ENCODE measurements at regions not wholly inside any gene's neighbourhood (a gene's known extent, or its start where the extent isn't known, plus 50 kb on each side); places are given as distances from the start of the nearest gene placed in this dataset.

- TF ChIP-seq, protein P1, sequence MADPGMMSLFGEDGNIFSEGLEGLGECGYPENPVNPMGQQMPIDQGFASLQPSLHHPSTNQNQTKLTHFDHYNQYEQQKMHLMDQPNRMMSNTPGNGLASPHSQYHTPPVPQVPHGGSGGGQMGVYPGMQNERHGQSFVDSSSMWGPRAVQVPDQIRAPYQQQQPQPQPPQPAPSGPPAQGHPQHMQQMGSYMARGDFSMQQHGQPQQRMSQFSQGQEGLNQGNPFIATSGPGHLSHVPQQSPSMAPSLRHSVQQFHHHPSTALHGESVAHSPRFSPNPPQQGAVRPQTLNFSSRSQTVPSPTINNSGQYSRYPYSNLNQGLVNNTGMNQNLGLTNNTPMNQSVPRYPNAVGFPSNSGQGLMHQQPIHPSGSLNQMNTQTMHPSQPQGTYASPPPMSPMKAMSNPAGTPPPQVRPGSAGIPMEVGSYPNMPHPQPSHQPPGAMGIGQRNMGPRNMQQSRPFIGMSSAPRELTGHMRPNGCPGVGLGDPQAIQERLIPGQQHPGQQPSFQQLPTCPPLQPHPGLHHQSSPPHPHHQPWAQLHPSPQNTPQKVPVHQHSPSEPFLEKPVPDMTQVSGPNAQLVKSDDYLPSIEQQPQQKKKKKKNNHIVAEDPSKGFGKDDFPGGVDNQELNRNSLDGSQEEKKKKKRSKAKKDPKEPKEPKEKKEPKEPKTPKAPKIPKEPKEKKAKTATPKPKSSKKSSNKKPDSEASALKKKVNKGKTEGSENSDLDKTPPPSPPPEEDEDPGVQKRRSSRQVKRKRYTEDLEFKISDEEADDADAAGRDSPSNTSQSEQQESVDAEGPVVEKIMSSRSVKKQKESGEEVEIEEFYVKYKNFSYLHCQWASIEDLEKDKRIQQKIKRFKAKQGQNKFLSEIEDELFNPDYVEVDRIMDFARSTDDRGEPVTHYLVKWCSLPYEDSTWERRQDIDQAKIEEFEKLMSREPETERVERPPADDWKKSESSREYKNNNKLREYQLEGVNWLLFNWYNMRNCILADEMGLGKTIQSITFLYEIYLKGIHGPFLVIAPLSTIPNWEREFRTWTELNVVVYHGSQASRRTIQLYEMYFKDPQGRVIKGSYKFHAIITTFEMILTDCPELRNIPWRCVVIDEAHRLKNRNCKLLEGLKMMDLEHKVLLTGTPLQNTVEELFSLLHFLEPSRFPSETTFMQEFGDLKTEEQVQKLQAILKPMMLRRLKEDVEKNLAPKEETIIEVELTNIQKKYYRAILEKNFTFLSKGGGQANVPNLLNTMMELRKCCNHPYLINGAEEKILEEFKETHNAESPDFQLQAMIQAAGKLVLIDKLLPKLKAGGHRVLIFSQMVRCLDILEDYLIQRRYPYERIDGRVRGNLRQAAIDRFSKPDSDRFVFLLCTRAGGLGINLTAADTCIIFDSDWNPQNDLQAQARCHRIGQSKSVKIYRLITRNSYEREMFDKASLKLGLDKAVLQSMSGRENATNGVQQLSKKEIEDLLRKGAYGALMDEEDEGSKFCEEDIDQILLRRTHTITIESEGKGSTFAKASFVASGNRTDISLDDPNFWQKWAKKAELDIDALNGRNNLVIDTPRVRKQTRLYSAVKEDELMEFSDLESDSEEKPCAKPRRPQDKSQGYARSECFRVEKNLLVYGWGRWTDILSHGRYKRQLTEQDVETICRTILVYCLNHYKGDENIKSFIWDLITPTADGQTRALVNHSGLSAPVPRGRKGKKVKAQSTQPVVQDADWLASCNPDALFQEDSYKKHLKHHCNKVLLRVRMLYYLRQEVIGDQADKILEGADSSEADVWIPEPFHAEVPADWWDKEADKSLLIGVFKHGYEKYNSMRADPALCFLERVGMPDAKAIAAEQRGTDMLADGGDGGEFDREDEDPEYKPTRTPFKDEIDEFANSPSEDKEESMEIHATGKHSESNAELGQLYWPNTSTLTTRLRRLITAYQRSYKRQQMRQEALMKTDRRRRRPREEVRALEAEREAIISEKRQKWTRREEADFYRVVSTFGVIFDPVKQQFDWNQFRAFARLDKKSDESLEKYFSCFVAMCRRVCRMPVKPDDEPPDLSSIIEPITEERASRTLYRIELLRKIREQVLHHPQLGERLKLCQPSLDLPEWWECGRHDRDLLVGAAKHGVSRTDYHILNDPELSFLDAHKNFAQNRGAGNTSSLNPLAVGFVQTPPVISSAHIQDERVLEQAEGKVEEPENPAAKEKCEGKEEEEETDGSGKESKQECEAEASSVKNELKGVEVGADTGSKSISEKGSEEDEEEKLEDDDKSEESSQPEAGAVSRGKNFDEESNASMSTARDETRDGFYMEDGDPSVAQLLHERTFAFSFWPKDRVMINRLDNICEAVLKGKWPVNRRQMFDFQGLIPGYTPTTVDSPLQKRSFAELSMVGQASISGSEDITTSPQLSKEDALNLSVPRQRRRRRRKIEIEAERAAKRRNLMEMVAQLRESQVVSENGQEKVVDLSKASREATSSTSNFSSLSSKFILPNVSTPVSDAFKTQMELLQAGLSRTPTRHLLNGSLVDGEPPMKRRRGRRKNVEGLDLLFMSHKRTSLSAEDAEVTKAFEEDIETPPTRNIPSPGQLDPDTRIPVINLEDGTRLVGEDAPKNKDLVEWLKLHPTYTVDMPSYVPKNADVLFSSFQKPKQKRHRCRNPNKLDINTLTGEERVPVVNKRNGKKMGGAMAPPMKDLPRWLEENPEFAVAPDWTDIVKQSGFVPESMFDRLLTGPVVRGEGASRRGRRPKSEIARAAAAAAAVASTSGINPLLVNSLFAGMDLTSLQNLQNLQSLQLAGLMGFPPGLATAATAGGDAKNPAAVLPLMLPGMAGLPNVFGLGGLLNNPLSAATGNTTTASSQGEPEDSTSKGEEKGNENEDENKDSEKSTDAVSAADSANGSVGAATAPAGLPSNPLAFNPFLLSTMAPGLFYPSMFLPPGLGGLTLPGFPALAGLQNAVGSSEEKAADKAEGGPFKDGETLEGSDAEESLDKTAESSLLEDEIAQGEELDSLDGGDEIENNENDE (IDR thresholded peaks at IDR 0.05; ENCODE audit: insufficient replicate concordance, low read length): no peak
- TF ChIP-seq SIN3A (conservative IDR thresholded peaks at IDR 0.05 in 1 of 2, IDR thresholded peaks at IDR 0.05 in 1 of 2; ENCODE audit: low read depth in 1 of 2, low read length in 2 of 2): no peak
Observed at GRCh38 chr1:219495737-219496408, 117.0 kb downstream of the ZC3H11B start (continued).
